GM23338 (cell line): ENCODE measurements at regions not wholly inside any gene's neighbourhood (a gene's known extent, or its start where the extent isn't known, plus 50 kb on each side); places are given as distances from the start of the nearest gene placed in this dataset.

Experiments
- ATAC-seq: fragments of 200-7000 bp; cut with Tn5 transposase; 3 replicates; pipeline ENCODE4 v1.9.1; 2020
- DNase-seq: peaks from one replicate; pipeline ENCODE4 v3.0.0-alpha.2; 2015; ENCODE audit warnings: low spot score
- H2AFZ ChIP-seq: fragments of 200-600 bp; sonication (generic); 2 replicates; pipeline ENCODE4 v1.8.0; 2016; ENCODE audit warnings: antibody characterized with exemption, mild to moderate bottlenecking, moderate library complexity
- H3F3A ChIP-seq: fragments of 200-600 bp; sonication (generic); replicated peaks from 2 replicates; pipeline ENCODE4 v1.8.0; 2017; ENCODE audit warnings: antibody characterized with exemption, mixed run types, low read depth
- H3K27ac ChIP-seq: fragments of 200-600 bp; sonication (generic); 2 replicates; pipeline ENCODE4 v1.6.1; 2016; ENCODE audit warnings: low read depth
- H3K27me3 ChIP-seq: fragments of 200-600 bp; sonication (generic); 2 replicates; pipeline ENCODE4 v1.8.0; 2016; ENCODE audit warnings: mild to moderate bottlenecking, mixed run types, moderate library complexity; ENCODE audit not compliant: insufficient read depth
- H3K36me3 ChIP-seq: fragments of 200-600 bp; sonication (generic); 2 replicates; pipeline ENCODE4 v1.8.0; 2016; ENCODE audit warnings: mild to moderate bottlenecking; ENCODE audit not compliant: insufficient read depth
- H3K4me1 ChIP-seq: fragments of 200-600 bp; sonication (generic); 2 replicates; pipeline ENCODE4 v1.8.0; 2016; ENCODE audit warnings: mild to moderate bottlenecking, moderate library complexity; ENCODE audit not compliant: insufficient read depth
- H3K4me2 ChIP-seq: fragments of 200-600 bp; sonication (generic); 2 replicates; pipeline ENCODE4 v1.7.1; 2017; ENCODE audit warnings: mixed run types
- H3K4me3 ChIP-seq: fragments of 200-600 bp; sonication (generic); 2 replicates; pipeline ENCODE4 v1.6.1; 2016; ENCODE audit warnings: mixed run types
- H3K79me2 ChIP-seq: fragments of 200-600 bp; sonication (generic); replicated peaks from 2 replicates; pipeline ENCODE4 v1.8.0; 2017; ENCODE audit warnings: mild to moderate bottlenecking; ENCODE audit not compliant: insufficient read depth
- H3K9me2 ChIP-seq: fragments of 200-600 bp; sonication (generic); 2 replicates; pipeline ENCODE4 v1.8.0; 2017; ENCODE audit not compliant: insufficient read depth
- H4K20me1 ChIP-seq: fragments of 200-600 bp; sonication (generic); replicated peaks from 2 replicates; pipeline ENCODE4 v1.8.0; 2017; ENCODE audit warnings: mild to moderate bottlenecking; ENCODE audit not compliant: insufficient read depth
- H3K27ac Mint-ChIP-seq: 2 replicates; pipeline ENCODE4 v1.8.0; 2020; ENCODE audit warnings: inconsistent platforms, mild to moderate bottlenecking, moderate library complexity, mixed read lengths
- H3K27me3 Mint-ChIP-seq: 3 replicates; pipeline ENCODE4 v1.8.0; 2022; ENCODE audit warnings: low read depth, mild to moderate bottlenecking, moderate library complexity, mixed read lengths, inconsistent platforms; ENCODE audit not compliant: insufficient read depth, poor library complexity
- H3K36me3 Mint-ChIP-seq: 3 replicates; pipeline ENCODE4 v1.8.0; 2021; ENCODE audit warnings: low read depth, mild to moderate bottlenecking, inconsistent platforms, moderate library complexity, mixed read lengths
- H3K4me1 Mint-ChIP-seq: 3 replicates; pipeline ENCODE4 v1.8.0; 2020; ENCODE audit warnings: mild to moderate bottlenecking, inconsistent platforms, mixed read lengths
- H3K4me3 Mint-ChIP-seq: 3 replicates; pipeline ENCODE4 v1.8.0; 2021; ENCODE audit warnings: moderate library complexity, mild to moderate bottlenecking, inconsistent platforms, mixed read lengths
- H3K9me3 Mint-ChIP-seq: 3 replicates; pipeline ENCODE4 v1.8.0; 2020; ENCODE audit warnings: moderate library complexity, mild to moderate bottlenecking, inconsistent platforms, mixed read lengths
- CREB1 ChIP-seq: fragments of 250-450 bp; sonication (Bioruptor Pico); IDR thresholded peaks from 2 replicates; pipeline ENCODE4 v1.5.0; 2020; ENCODE audit warnings: low read depth, mild to moderate bottlenecking, moderate library complexity
- EZH2 ChIP-seq: fragments of 200-600 bp; sonication (generic); IDR thresholded peaks from one replicate; pipeline ENCODE4 v1.8.0; 2017; ENCODE audit warnings: antibody characterized with exemption, mild to moderate bottlenecking, low read depth; ENCODE audit not compliant: unreplicated experiment
- EZH2phosphoT487 ChIP-seq: fragments of 200-600 bp; sonication (generic); IDR thresholded peaks from one replicate; pipeline ENCODE4 v1.8.1; 2018; ENCODE audit warnings: antibody characterized with exemption; ENCODE audit not compliant: unreplicated experiment
- JUNB ChIP-seq: IDR thresholded peaks from one replicate; pipeline ENCODE4 v1.6.1; 2016; ENCODE audit warnings: antibody characterized with exemption; ENCODE audit not compliant: unreplicated experiment
- NANOG ChIP-seq: IDR thresholded peaks from 2 replicates; pipeline ENCODE4 v1.6.1; 2016; ENCODE audit warnings: antibody characterized with exemption, borderline replicate concordance
- POLR2AphosphoS5 ChIP-seq: IDR thresholded peaks from 2 replicates; pipeline ENCODE4 v1.6.1; 2016; ENCODE audit warnings: antibody characterized with exemption, low read depth
- STAT1 ChIP-seq: IDR thresholded peaks from one replicate; pipeline ENCODE4 v1.6.1; 2016; ENCODE audit warnings: antibody characterized with exemption; ENCODE audit not compliant: unreplicated experiment
- ZNF114 ChIP-seq: fragments of 250-450 bp; sonication (Bioruptor Pico); IDR thresholded peaks from 2 replicates; pipeline ENCODE4 v1.5.0; 2020; ENCODE audit warnings: mild to moderate bottlenecking, moderate library complexity
- ZNF331 ChIP-seq: fragments of 250-450 bp; sonication (Bioruptor Pico); IDR thresholded peaks from 2 replicates; pipeline ENCODE4 v1.5.0; 2020; ENCODE audit warnings: low read depth, mild to moderate bottlenecking, moderate library complexity
- TF ChIP-seq, protein P1 (sequence below), 2 experiments: fragments of 200-600 bp in 1 of 2; sonication (generic) in 1 of 2; conservative IDR thresholded peaks; 2 replicates each; pipeline versions ENCODE4 v1.5.1 to v1.6.1; 2016 to 2017; ENCODE audit warnings: antibody characterized with exemption in 2 of 2, low read depth in 2 of 2, mild to moderate bottlenecking in 2 of 2, moderate library complexity in 1 of 2
- TF ChIP-seq, protein P2 (sequence below): IDR thresholded peaks from 2 replicates; pipeline ENCODE4 v1.6.1; 2016; ENCODE audit warnings: antibody characterized with exemption
- TF ChIP-seq, protein P3 (sequence below): IDR thresholded peaks from one replicate; pipeline ENCODE4 v1.6.1; 2018; ENCODE audit warnings: antibody characterized with exemption; ENCODE audit not compliant: unreplicated experiment
- TF ChIP-seq, protein P4 (sequence below): fragments of 250-450 bp; sonication (Bioruptor Pico); IDR thresholded peaks from 2 replicates; pipeline ENCODE4 v1.5.0; 2020; ENCODE audit warnings: mild to moderate bottlenecking, moderate library complexity

DNA sequence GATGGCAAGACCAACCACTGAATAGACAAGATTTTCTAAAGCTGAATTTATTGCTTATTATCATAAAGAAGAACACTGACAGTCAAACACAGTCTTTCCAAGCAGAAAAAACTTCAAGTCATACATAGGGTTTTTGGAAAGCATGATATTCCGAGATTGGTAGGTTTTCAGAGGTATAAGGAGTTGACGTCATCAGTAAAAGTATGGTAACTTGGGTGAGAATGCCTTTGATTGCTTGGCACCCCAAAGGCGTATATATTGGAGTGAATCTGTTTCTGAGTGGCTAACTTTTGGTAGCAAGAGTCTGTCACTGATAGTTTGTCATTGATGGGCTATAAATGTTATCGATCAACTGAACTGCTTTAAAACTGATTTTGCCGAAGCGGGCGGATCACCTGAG is 227.9 kb upstream of the CNTN4 start:
- H3K27me3 Mint-ChIP-seq: no peaks in the 10 kb centered on the region
- H3K79me2 ChIP-seq: no peaks in the 10 kb centered on the region
- no peak overlapping the region for H2AFZ ChIP-seq
- no peaks in the 10 kb centered on the region for H3K4me1 Mint-ChIP-seq
- DNase-seq: no peak
- TF ChIP-seq STAT1 (no peak), CREB1 (no peak), EZH2 (no peak), ZNF331 (no peak), ZNF114 (CRISPR knock-in tag) (no peak), POLR2AphosphoS5 (no peak), JUNB (no peak), NANOG (no peak), EZH2phosphoT487 (no peak)
- TF ChIP-seq, protein P1, sequence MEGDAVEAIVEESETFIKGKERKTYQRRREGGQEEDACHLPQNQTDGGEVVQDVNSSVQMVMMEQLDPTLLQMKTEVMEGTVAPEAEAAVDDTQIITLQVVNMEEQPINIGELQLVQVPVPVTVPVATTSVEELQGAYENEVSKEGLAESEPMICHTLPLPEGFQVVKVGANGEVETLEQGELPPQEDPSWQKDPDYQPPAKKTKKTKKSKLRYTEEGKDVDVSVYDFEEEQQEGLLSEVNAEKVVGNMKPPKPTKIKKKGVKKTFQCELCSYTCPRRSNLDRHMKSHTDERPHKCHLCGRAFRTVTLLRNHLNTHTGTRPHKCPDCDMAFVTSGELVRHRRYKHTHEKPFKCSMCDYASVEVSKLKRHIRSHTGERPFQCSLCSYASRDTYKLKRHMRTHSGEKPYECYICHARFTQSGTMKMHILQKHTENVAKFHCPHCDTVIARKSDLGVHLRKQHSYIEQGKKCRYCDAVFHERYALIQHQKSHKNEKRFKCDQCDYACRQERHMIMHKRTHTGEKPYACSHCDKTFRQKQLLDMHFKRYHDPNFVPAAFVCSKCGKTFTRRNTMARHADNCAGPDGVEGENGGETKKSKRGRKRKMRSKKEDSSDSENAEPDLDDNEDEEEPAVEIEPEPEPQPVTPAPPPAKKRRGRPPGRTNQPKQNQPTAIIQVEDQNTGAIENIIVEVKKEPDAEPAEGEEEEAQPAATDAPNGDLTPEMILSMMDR (conservative IDR thresholded peaks at IDR 0.05; ENCODE audit: low read depth in 2 of 2): no peak
- TF ChIP-seq, protein P2, sequence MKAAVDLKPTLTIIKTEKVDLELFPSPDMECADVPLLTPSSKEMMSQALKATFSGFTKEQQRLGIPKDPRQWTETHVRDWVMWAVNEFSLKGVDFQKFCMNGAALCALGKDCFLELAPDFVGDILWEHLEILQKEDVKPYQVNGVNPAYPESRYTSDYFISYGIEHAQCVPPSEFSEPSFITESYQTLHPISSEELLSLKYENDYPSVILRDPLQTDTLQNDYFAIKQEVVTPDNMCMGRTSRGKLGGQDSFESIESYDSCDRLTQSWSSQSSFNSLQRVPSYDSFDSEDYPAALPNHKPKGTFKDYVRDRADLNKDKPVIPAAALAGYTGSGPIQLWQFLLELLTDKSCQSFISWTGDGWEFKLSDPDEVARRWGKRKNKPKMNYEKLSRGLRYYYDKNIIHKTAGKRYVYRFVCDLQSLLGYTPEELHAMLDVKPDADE: no peak
- TF ChIP-seq, protein P3, sequence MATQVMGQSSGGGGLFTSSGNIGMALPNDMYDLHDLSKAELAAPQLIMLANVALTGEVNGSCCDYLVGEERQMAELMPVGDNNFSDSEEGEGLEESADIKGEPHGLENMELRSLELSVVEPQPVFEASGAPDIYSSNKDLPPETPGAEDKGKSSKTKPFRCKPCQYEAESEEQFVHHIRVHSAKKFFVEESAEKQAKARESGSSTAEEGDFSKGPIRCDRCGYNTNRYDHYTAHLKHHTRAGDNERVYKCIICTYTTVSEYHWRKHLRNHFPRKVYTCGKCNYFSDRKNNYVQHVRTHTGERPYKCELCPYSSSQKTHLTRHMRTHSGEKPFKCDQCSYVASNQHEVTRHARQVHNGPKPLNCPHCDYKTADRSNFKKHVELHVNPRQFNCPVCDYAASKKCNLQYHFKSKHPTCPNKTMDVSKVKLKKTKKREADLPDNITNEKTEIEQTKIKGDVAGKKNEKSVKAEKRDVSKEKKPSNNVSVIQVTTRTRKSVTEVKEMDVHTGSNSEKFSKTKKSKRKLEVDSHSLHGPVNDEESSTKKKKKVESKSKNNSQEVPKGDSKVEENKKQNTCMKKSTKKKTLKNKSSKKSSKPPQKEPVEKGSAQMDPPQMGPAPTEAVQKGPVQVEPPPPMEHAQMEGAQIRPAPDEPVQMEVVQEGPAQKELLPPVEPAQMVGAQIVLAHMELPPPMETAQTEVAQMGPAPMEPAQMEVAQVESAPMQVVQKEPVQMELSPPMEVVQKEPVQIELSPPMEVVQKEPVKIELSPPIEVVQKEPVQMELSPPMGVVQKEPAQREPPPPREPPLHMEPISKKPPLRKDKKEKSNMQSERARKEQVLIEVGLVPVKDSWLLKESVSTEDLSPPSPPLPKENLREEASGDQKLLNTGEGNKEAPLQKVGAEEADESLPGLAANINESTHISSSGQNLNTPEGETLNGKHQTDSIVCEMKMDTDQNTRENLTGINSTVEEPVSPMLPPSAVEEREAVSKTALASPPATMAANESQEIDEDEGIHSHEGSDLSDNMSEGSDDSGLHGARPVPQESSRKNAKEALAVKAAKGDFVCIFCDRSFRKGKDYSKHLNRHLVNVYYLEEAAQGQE: no peak
- TF ChIP-seq, protein P4, sequence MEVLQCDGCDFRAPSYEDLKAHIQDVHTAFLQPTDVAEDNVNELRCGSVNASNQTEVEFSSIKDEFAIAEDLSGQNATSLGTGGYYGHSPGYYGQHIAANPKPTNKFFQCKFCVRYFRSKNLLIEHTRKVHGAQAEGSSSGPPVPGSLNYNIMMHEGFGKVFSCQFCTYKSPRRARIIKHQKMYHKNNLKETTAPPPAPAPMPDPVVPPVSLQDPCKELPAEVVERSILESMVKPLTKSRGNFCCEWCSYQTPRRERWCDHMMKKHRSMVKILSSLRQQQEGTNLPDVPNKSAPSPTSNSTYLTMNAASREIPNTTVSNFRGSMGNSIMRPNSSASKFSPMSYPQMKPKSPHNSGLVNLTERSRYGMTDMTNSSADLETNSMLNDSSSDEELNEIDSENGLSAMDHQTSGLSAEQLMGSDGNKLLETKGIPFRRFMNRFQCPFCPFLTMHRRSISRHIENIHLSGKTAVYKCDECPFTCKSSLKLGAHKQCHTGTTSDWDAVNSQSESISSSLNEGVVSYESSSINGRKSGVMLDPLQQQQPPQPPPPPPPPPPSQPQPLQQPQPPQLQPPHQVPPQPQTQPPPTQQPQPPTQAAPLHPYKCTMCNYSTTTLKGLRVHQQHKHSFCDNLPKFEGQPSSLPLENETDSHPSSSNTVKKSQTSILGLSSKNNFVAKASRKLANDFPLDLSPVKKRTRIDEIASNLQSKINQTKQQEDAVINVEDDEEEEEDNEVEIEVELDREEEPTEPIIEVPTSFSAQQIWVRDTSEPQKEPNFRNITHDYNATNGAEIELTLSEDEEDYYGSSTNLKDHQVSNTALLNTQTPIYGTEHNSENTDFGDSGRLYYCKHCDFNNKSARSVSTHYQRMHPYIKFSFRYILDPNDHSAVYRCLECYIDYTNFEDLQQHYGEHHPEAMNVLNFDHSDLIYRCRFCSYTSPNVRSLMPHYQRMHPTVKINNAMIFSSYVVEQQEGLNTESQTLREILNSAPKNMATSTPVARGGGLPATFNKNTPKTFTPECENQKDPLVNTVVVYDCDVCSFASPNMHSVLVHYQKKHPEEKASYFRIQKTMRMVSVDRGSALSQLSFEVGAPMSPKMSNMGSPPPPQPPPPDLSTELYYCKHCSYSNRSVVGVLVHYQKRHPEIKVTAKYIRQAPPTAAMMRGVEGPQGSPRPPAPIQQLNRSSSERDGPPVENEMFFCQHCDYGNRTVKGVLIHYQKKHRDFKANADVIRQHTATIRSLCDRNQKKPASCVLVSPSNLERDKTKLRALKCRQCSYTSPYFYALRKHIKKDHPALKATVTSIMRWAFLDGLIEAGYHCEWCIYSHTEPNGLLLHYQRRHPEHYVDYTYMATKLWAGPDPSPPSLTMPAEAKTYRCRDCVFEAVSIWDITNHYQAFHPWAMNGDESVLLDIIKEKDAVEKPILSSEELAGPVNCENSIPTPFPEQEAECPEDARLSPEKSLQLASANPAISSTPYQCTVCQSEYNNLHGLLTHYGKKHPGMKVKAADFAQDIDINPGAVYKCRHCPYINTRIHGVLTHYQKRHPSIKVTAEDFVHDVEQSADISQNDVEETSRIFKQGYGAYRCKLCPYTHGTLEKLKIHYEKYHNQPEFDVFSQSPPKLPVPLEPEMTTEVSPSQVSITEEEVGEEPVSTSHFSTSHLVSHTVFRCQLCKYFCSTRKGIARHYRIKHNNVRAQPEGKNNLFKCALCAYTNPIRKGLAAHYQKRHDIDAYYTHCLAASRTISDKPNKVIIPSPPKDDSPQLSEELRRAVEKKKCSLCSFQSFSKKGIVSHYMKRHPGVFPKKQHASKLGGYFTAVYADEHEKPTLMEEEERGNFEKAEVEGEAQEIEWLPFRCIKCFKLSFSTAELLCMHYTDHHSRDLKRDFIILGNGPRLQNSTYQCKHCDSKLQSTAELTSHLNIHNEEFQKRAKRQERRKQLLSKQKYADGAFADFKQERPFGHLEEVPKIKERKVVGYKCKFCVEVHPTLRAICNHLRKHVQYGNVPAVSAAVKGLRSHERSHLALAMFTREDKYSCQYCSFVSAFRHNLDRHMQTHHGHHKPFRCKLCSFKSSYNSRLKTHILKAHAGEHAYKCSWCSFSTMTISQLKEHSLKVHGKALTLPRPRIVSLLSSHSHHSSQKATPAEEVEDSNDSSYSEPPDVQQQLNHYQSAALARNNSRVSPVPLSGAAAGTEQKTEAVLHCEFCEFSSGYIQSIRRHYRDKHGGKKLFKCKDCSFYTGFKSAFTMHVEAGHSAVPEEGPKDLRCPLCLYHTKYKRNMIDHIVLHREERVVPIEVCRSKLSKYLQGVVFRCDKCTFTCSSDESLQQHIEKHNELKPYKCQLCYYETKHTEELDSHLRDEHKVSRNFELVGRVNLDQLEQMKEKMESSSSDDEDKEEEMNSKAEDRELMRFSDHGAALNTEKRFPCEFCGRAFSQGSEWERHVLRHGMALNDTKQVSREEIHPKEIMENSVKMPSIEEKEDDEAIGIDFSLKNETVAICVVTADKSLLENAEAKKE: no peak
- H3K4me3 ChIP-seq: no peak overlapping the region
- ATAC-seq: no peak
- peaks cover 89% of the 10 kb centered on the region for H3K9me3 Mint-ChIP-seq
- H3K4me3 Mint-ChIP-seq: no peak overlapping the region
- H3K4me2 ChIP-seq: no peak overlapping the region
- H3F3A ChIP-seq: no peaks in the 10 kb centered on the region
- H3K36me3 ChIP-seq: no peaks in the 10 kb centered on the region
- H3K36me3 Mint-ChIP-seq: peaks cover 8% of the 10 kb centered on the region; the same call in 2 of the 3 replicates
- no peaks in the 10 kb centered on the region for H4K20me1 ChIP-seq
- no peak overlapping the region for H3K27ac Mint-ChIP-seq
- H3K4me1 ChIP-seq: no peaks in the 10 kb centered on the region
- H3K27ac ChIP-seq: no peak overlapping the region
- H3K27me3 ChIP-seq: no peaks in the 10 kb centered on the region
- no peaks in the 10 kb centered on the region for H3K9me2 ChIP-seq
